Neural cell (in vitro differentiated cells): ENCODE measurements at regions not wholly inside any gene's neighbourhood (a gene's known extent, or its start where the extent isn't known, plus 50 kb on each side); places are given as distances from the start of the nearest gene placed in this dataset.

Experiments
- H2AFZ ChIP-seq: fragments of 200-600, 300-800 bp; sonication (generic), shearing (Covaris generic); 2 replicates; pipeline ENCODE4 v1.6.0; 2014; ENCODE audit warnings: low read depth, mild to moderate bottlenecking, antibody characterized with exemption, low read length, moderate library complexity
- H3F3A ChIP-seq: fragments of 200-600 bp; shearing (Covaris generic); 2 replicates; pipeline ENCODE4 v1.6.1; 2016; ENCODE audit warnings: mild to moderate bottlenecking, moderate library complexity, mixed read lengths, antibody characterized with exemption, low read length; ENCODE audit not compliant: insufficient read depth, poor library complexity, severe bottlenecking
- H3K27ac ChIP-seq: fragments of 200-600, 300-800 bp; sonication (generic), shearing (Covaris generic); 2 replicates; pipeline ENCODE4 v1.5.1; 2014; ENCODE audit warnings: mild to moderate bottlenecking, low read length, moderate library complexity
- H3K27me3 ChIP-seq: fragments of 300-800, 200-600 bp; sonication (generic), shearing (Covaris generic); 2 replicates; pipeline ENCODE4 v1.6.0; 2014; ENCODE audit warnings: mild to moderate bottlenecking, low read depth, low read length, moderate library complexity; ENCODE audit not compliant: insufficient read depth
- H3K36me3 ChIP-seq: fragments of 300-800, 200-600 bp; sonication (generic), shearing (Covaris generic); 2 replicates; pipeline ENCODE4 v1.5.1; 2014; ENCODE audit warnings: mild to moderate bottlenecking, antibody characterized with exemption, low read length, moderate library complexity; ENCODE audit not compliant: insufficient read depth
- H3K4me2 ChIP-seq: fragments of 300-800, 200-600 bp; sonication (generic), shearing (Covaris generic); 2 replicates; pipeline ENCODE4 v1.6.0; 2014; ENCODE audit warnings: mild to moderate bottlenecking, low read length
- H3K4me3 ChIP-seq: fragments of 300-800, 200-600 bp; sonication (generic), shearing (Covaris generic); 2 replicates; pipeline ENCODE4 v1.5.1; 2014; ENCODE audit warnings: mild to moderate bottlenecking, low read length, moderate library complexity
- H3K79me2 ChIP-seq: fragments of 200-600 bp; shearing (Covaris generic); replicated peaks from 2 replicates; pipeline ENCODE4 v1.6.0; 2014; ENCODE audit warnings: mild to moderate bottlenecking, low read length, moderate library complexity; ENCODE audit not compliant: insufficient read depth
- H3K9ac ChIP-seq: fragments of 300-800, 200-600 bp; sonication (generic), shearing (Covaris generic); 2 replicates; pipeline ENCODE4 v1.6.1; 2016; ENCODE audit warnings: mild to moderate bottlenecking, low read length, mixed read lengths
- H3K9me2 ChIP-seq: fragments of 200-600 bp; shearing (Covaris generic); 2 replicates; pipeline ENCODE4 v1.6.1; 2016; ENCODE audit warnings: mild to moderate bottlenecking, low read length, mixed read lengths; ENCODE audit not compliant: insufficient read depth
- H3K9me3 ChIP-seq: fragments of 200-600, 300-800 bp; sonication (generic), shearing (Covaris generic); 2 replicates; pipeline ENCODE4 v1.6.1; 2016; ENCODE audit warnings: mild to moderate bottlenecking, mixed run types, low read length, moderate library complexity, mixed read lengths
- H4K20me1 ChIP-seq: fragments of 200-600 bp; shearing (Covaris generic); 2 replicates; pipeline ENCODE4 v1.6.1; 2016; ENCODE audit warnings: mild to moderate bottlenecking, mixed run types; ENCODE audit not compliant: insufficient read depth
- CTCF ChIP-seq: fragments of 450-650 bp; IDR thresholded peaks from 2 replicates; pipeline ENCODE4 v1.5.1; 2014; ENCODE audit warnings: antibody characterized with exemption, mild to moderate bottlenecking, moderate library complexity; ENCODE audit not compliant: poor library complexity, severe bottlenecking
- EP300 ChIP-seq: fragments of 450-650 bp; conservative IDR thresholded peaks from 2 replicates; pipeline ENCODE4 v1.6.1; 2014; ENCODE audit warnings: antibody characterized with exemption, mild to moderate bottlenecking, moderate library complexity; ENCODE audit not compliant: poor library complexity, severe bottlenecking
- EZH2 ChIP-seq: fragments of 200-600, 300-800 bp; shearing (Covaris generic), sonication (generic); IDR thresholded peaks from 2 replicates; pipeline ENCODE4 v1.6.1; 2014; ENCODE audit warnings: antibody characterized with exemption, low read length, borderline replicate concordance, mild to moderate bottlenecking; ENCODE audit not compliant: insufficient read depth, poor library complexity, severe bottlenecking
- MXI1 ChIP-seq: fragments of 450-650 bp; conservative IDR thresholded peaks from 2 replicates; pipeline ENCODE4 v1.6.1; 2014; ENCODE audit warnings: antibody characterized with exemption, mild to moderate bottlenecking; ENCODE audit not compliant: poor library complexity, severe bottlenecking
- POLR2AphosphoS5 ChIP-seq: IDR thresholded peaks from 2 replicates; pipeline ENCODE4 v1.6.1; 2012
- RAD21 ChIP-seq: fragments of 450-650 bp; conservative IDR thresholded peaks from 2 replicates; pipeline ENCODE4 v1.6.1; 2014; ENCODE audit warnings: antibody characterized with exemption, mild to moderate bottlenecking, moderate library complexity
- REST ChIP-seq: IDR thresholded peaks from 2 replicates; pipeline ENCODE4 v1.6.1; 2012; ENCODE audit warnings: borderline replicate concordance

- H3K9me2 ChIP-seq: no peaks in the 10 kb centered on the region
- no peaks in the 10 kb centered on the region for H3K36me3 ChIP-seq
- no peak overlapping the region for H3K4me3 ChIP-seq
- no peak overlapping the region for H3K9ac ChIP-seq
- H3K79me2 ChIP-seq: no peaks in the 10 kb centered on the region
- no peaks in the 10 kb centered on the region for H3K9me3 ChIP-seq
- no peaks in the 10 kb centered on the region for H3K27me3 ChIP-seq
- no peaks in the 10 kb centered on the region for H4K20me1 ChIP-seq
- H2AFZ ChIP-seq: no peak overlapping the region
- no peak overlapping the region for H3K4me2 ChIP-seq
- H3K27ac ChIP-seq: no peak overlapping the region
- TF ChIP-seq MXI1 (no peak), CTCF (no peak), EP300 (no peak), RAD21 (no peak), POLR2AphosphoS5 (no peak)
- H3F3A ChIP-seq: no peaks in the 10 kb centered on the region
Observed at GRCh38 chr11:122313581-122313980, 197.6 kb upstream of the BLID start.

GRCh38 chr11:122311216-122311755 is 195.3 kb upstream of the BLID start:
- no peak for TF ChIP-seq REST
- no peak for TF ChIP-seq CTCF
- no peak for TF ChIP-seq EZH2
- Histone ChIP-seq H3K9me2 (no peaks in the 10 kb centered on the region), H3F3A (no peaks in the 10 kb centered on the region), H2AFZ (no peak overlapping the region), H3K36me3 (no peaks in the 10 kb centered on the region), H3K9ac (no peak overlapping the region), H3K9me3 (no peaks in the 10 kb centered on the region), H3K79me2 (no peaks in the 10 kb centered on the region), H3K4me2 (no peak overlapping the region), H3K4me3 (no peak overlapping the region), H3K27ac (no peak overlapping the region), H4K20me1 (no peaks in the 10 kb centered on the region), H3K27me3 (no peaks in the 10 kb centered on the region)
